Central memory CD8-positive, alpha-beta T cell (primary cell): ENCODE measurements at regions not wholly inside any gene's neighbourhood (a gene's known extent, or its start where the extent isn't known, plus 50 kb on each side); places are given as distances from the start of the nearest gene placed in this dataset.
"Not testable (repeated sequence)": the region's sequence is repeated elsewhere in the genome, so short reads cannot be mapped to it uniquely, and the experiment has no call there.

Source experiments
- ATAC-seq: fragments of 150-1000 bp; cut with Tn5 transposase; replicated peaks from 2 replicates; pipeline ENCODE4 v1.10.0; 2022; ENCODE audit warnings: mild to moderate bottlenecking, moderate FRiP score, moderate number of reproducible peaks; ENCODE audit not compliant: poor library complexity, severe bottlenecking; ENCODE audit errors: extremely low read depth
- DNase-seq, 2 donors: peaks; one replicate each; pipeline ENCODE4 v3.0.0; 2021; ENCODE audit warnings: low spot score in 2 of 2
- H3K27ac Mint-ChIP-seq: one replicate; pipeline ENCODE4 v1.8.0; 2022; ENCODE audit warnings: low read depth, mild to moderate bottlenecking, moderate library complexity, mixed read lengths
- H3K27me3 Mint-ChIP-seq: one replicate; pipeline ENCODE4 v1.8.0; 2022; ENCODE audit warnings: mixed read lengths
- H3K36me3 Mint-ChIP-seq: one replicate; pipeline ENCODE4 v1.8.0; 2022; ENCODE audit warnings: mild to moderate bottlenecking, moderate library complexity, mixed read lengths; ENCODE audit not compliant: insufficient read depth
- H3K4me1 Mint-ChIP-seq: one replicate; pipeline ENCODE4 v1.8.0; 2022; ENCODE audit warnings: mixed read lengths
- H3K4me3 Mint-ChIP-seq: one replicate; pipeline ENCODE4 v1.8.0; 2022; ENCODE audit warnings: mild to moderate bottlenecking, moderate library complexity, mixed read lengths
- H3K9me3 Mint-ChIP-seq: one replicate; pipeline ENCODE4 v1.8.0; 2022; ENCODE audit warnings: mixed read lengths

DNA sequence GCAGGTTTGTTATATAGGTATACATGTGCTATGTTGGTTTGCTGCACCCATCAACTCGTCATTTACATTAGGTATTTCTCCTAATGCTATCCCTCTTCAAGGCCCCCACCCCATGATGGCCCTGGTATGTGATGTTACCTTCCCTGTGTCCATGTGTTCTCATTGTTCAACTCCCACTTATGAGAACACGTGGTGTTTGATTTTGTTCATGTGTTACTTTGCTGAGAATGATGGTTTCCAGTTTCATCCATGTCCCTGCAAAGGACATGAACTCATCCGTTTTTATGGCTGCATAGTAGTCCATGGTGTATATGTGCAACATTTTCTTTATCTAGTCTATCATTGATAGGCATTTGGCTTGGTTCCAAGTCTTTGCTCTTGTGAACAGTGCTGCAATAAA, 175.0 kb downstream of the KBTBD8 start:
- DNase-seq, H3K4me3 Mint-ChIP-seq, H3K36me3 Mint-ChIP-seq, H3K9me3 Mint-ChIP-seq, H3K27ac Mint-ChIP-seq, H3K4me1 Mint-ChIP-seq, ATAC-seq: not testable (repeated sequence)
- H3K27me3 Mint-ChIP-seq, result peaks cover 16% of the 10 kb centered on the region

DNA sequence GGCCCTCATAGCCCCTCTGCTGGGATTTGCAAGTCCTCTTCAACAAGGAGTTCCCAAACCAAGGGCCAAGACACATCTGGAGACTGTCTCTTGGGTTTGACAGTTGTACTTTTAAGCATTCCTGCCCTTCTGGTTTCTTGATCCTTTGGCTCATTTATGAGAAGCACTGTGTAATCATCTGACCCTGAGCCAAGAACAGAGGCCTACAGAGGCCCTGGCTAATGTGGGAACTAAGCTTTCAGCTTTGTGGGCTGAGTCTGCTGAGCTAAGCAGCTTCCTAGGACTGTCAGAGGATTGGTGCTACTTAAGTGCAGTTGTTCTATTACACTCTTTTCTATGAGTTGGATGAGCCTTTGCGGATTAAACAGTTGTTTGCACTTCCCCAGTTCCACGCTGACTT, 178.3 kb downstream of the KBTBD8 start:
- ATAC-seq (no peak), DNase-seq (no peak)
- H3K27me3 Mint-ChIP-seq, result no peaks in the 10 kb centered on the region
- no peak overlapping the region for H3K4me3 Mint-ChIP-seq
- no peaks in the 10 kb centered on the region for H3K4me1 Mint-ChIP-seq
- no peaks in the 10 kb centered on the region for H3K36me3 Mint-ChIP-seq
- no peaks in the 10 kb centered on the region for H3K9me3 Mint-ChIP-seq
- H3K27ac Mint-ChIP-seq, result no peak overlapping the region

- Mint-ChIP-seq H3K4me1 (no peaks in the 10 kb centered on the region), H3K27me3 (peaks cover 14% of the 10 kb centered on the region), H3K4me3 (no peak overlapping the region), H3K9me3 (no peaks in the 10 kb centered on the region), H3K27ac (no peak overlapping the region), H3K36me3 (no peaks in the 10 kb centered on the region)
- no peak for ATAC-seq
- no peak for DNase-seq
Measured at GRCh38 chr3:67192466-67192865, 194.4 kb downstream of the KBTBD8 start.

GRCh38 chr3:67196677-67197076, 198.6 kb downstream of the KBTBD8 start:
- Mint-ChIP-seq H3K9me3 (no peaks in the 10 kb centered on the region), H3K27ac (no peak overlapping the region), H3K27me3 (no peaks in the 10 kb centered on the region), H3K4me3 (no peak overlapping the region), H3K4me1 (no peaks in the 10 kb centered on the region), H3K36me3 (no peaks in the 10 kb centered on the region)
- DNase-seq, result no peak
- ATAC-seq, result no peak

- Mint-ChIP-seq H3K4me3 (no peak overlapping the region), H3K27ac (no peak overlapping the region), H3K36me3 (no peaks in the 10 kb centered on the region), H3K9me3 (no peaks in the 10 kb centered on the region), H3K4me1 (no peaks in the 10 kb centered on the region), H3K27me3 (peaks cover under 1% of the 10 kb centered on the region)
- no peak for DNase-seq
- no peak for ATAC-seq
Measured at GRCh38 chr3:67198374-67198773, 200.3 kb downstream of the KBTBD8 start.

DNA sequence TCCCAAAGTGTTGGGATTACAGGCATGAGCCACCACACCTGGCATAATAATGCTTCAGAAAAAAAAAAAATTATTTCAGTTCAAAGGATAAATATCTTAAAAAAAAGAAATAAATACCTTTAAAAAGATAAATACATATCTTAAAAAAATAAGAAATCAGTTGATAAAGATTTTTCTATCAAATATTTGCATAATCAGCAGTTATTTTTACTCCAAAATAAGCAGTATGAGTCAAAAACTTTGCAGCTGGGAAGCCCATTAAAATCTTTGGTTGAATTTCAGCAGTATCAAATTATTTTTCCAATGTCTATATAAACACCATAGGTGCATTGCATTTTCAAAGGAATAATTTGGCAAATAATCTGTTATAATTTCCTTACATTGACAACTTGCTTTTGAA, 202.5 kb downstream of the KBTBD8 start:
- Mint-ChIP-seq H3K36me3 (no peaks in the 10 kb centered on the region), H3K4me3 (no peak overlapping the region), H3K9me3 (no peaks in the 10 kb centered on the region), H3K27ac (no peak overlapping the region), H3K27me3 (peaks cover 8% of the 10 kb centered on the region), H3K4me1 (no peaks in the 10 kb centered on the region)
- DNase-seq (no peak), ATAC-seq (no peak)

- Mint-ChIP-seq H3K27ac (no peak overlapping the region), H3K9me3 (no peaks in the 10 kb centered on the region), H3K27me3 (peaks cover 8% of the 10 kb centered on the region), H3K4me3 (no peak overlapping the region), H3K4me1 (no peaks in the 10 kb centered on the region), H3K36me3 (no peaks in the 10 kb centered on the region)
- no peak for DNase-seq
- ATAC-seq, result no peak
Measured at GRCh38 chr3:67201026-67201425, 202.9 kb downstream of the KBTBD8 start.

DNA sequence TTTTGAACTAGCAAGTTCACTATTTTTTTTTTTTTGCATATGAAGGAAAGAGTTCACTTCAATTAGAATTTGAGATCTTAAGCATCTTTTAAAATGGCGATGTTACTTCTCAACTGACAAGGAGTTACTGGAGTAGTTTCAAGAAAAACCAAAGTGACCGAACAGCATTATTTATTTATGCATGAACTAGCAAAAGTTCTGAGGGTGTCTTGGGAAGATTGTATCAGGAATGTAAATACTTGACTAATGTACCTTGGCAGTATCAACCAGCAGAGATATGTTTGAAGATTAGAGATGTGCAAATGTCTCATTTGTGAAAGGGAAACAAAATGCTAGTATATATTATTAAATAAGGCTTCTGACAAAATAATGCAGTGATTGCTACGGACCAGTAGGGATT, 203.9 kb downstream of the KBTBD8 start:
- Mint-ChIP-seq H3K4me1 (no peaks in the 10 kb centered on the region), H3K27ac (no peak overlapping the region), H3K36me3 (no peaks in the 10 kb centered on the region), H3K4me3 (no peak overlapping the region), H3K9me3 (no peaks in the 10 kb centered on the region), H3K27me3 (peaks cover 8% of the 10 kb centered on the region)
- ATAC-seq (no peak), DNase-seq (no peak)

GRCh38 chr3:67204951-67205350, 206.8 kb downstream of the KBTBD8 start:
- peaks cover 8% of the 10 kb centered on the region for H3K27me3 Mint-ChIP-seq
- H3K4me3 Mint-ChIP-seq, result no peak overlapping the region
- no peaks in the 10 kb centered on the region for H3K36me3 Mint-ChIP-seq
- no peaks in the 10 kb centered on the region for H3K4me1 Mint-ChIP-seq
- no peak for DNase-seq
- no peak overlapping the region for H3K27ac Mint-ChIP-seq
- ATAC-seq, result no peak
- no peaks in the 10 kb centered on the region for H3K9me3 Mint-ChIP-seq

- no peaks in the 10 kb centered on the region for H3K4me1 Mint-ChIP-seq
Measured at GRCh38 chr3:67215690-67216089, 217.6 kb downstream of the KBTBD8 start.

DNA sequence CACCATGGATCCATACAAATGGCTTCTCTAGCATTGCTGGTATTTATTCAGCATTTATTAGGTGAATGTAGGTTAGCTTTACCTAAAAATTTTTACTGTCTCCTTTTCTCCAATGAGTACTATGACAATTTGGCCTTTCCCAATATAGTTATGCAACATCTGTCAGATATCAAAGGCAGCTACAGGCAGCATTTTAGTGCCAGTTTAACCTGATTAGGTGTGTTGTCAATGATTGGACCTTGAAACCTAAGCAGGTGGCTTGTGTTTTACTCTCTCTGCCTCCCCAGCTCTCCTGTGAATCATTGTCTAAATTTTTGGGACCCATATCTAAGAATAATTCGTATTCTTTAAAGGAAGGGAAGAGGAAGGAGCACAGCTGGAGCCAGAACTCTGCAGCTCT, 228.9 kb downstream of the KBTBD8 start:
- DNase-seq (no peak), ATAC-seq (no peak)
- no peaks in the 10 kb centered on the region for H3K27me3 Mint-ChIP-seq
- no peak overlapping the region for H3K27ac Mint-ChIP-seq
- H3K36me3 Mint-ChIP-seq, result no peaks in the 10 kb centered on the region
- H3K9me3 Mint-ChIP-seq, result no peaks in the 10 kb centered on the region
- no peaks in the 10 kb centered on the region for H3K4me1 Mint-ChIP-seq
- no peak overlapping the region for H3K4me3 Mint-ChIP-seq

More at GRCh38 chr3:67215690-67216089, 217.6 kb downstream of the KBTBD8 start:
- DNase-seq, result no peak
- no peak overlapping the region for H3K27ac Mint-ChIP-seq
- H3K4me3 Mint-ChIP-seq, result no peak overlapping the region
- peaks cover 10% of the 10 kb centered on the region for H3K27me3 Mint-ChIP-seq
- H3K36me3 Mint-ChIP-seq, result no peaks in the 10 kb centered on the region
- ATAC-seq, result no peak
- H3K9me3 Mint-ChIP-seq, result no peaks in the 10 kb centered on the region

DNA sequence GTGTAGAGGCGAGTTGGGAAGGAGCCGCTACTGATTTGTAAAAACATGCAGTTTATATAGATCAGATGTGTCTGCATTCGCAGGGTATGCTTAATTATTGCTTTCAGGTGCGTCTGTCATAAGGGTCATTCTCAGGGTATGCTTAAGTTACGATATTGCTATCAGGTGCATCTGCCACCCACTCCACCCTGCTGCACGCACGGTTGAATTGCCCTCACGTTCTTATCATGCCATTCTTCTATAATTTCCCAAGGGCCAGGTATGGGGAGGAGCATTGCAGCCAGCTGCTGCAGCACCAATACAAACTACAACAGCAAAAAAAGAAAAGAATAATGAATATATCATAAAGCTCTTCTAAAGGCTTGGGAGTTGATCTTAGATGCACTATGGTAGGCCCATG, 230.0 kb downstream of the KBTBD8 start:
- no peaks in the 10 kb centered on the region for H3K36me3 Mint-ChIP-seq
- no peaks in the 10 kb centered on the region for H3K4me1 Mint-ChIP-seq
- no peak overlapping the region for H3K27ac Mint-ChIP-seq
- ATAC-seq (no peak), DNase-seq (no peak)
- no peaks in the 10 kb centered on the region for H3K27me3 Mint-ChIP-seq
- H3K4me3 Mint-ChIP-seq, result no peak overlapping the region
- no peaks in the 10 kb centered on the region for H3K9me3 Mint-ChIP-seq

GRCh38 chr3:67232642-67233041, 234.5 kb downstream of the KBTBD8 start:
- H3K27me3 Mint-ChIP-seq, result peaks cover 7% of the 10 kb centered on the region
- H3K9me3 Mint-ChIP-seq, result no peaks in the 10 kb centered on the region
- DNase-seq, result no peak
- no peak for ATAC-seq
- no peaks in the 10 kb centered on the region for H3K36me3 Mint-ChIP-seq
- no peak overlapping the region for H3K4me3 Mint-ChIP-seq
- no peak overlapping the region for H3K27ac Mint-ChIP-seq
- no peaks in the 10 kb centered on the region for H3K4me1 Mint-ChIP-seq

DNA sequence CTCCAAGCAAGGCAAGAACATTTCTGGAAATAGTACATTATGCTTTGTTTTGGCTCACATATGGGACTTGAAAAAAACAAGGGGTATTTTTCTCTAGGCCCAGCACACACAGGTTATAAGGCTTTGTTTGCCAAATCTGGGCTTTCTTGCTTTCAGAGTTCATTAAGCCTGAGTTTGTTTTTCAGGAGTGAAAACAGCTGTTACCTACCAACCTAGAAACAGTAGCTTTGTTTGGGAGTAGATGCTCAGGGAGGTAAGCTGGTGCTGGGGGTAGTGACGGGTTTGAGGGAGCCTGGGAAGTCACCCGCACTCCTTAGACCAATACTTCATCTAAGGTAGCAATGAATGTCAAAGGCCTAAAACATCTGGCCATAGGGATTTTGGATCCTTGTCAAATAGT, 241.2 kb downstream of the KBTBD8 start:
- no peak overlapping the region for H3K27ac Mint-ChIP-seq
- no peaks in the 10 kb centered on the region for H3K4me1 Mint-ChIP-seq
- ATAC-seq (no peak), DNase-seq (no peak)
- no peaks in the 10 kb centered on the region for H3K36me3 Mint-ChIP-seq
- H3K9me3 Mint-ChIP-seq, result no peaks in the 10 kb centered on the region
- H3K4me3 Mint-ChIP-seq, result no peak overlapping the region
- H3K27me3 Mint-ChIP-seq, result peaks cover 24% of the 10 kb centered on the region
